ENCODE measurements at regions not wholly inside any gene's neighbourhood (a gene's known extent, or its start where the extent isn't known, plus 50 kb on each side); places are given as distances from the start of the nearest gene placed in this dataset.

- Histone ChIP-seq H3K9me3 (no peaks in the 10 kb centered on the region), H3K4me3 (no peak overlapping the region), H3K36me3 (no peaks in the 10 kb centered on the region), H3K27me3 (no peaks in the 10 kb centered on the region), H3K27ac (no peak overlapping the region), H3K4me1 (no peaks in the 10 kb centered on the region)
- no peak for DNase-seq (ENCODE audit: low spot score in 2 of 2)
- intact Hi-C loops (cut with DNase I), result no loop called here
- no peak for TF ChIP-seq CTCF (IDR thresholded peaks at IDR 0.05)
Measured at GRCh38 chr5:110288766-110289511, 437.5 kb downstream of the TMEM232 start.

- Histone ChIP-seq H3K27me3 (no peaks in the 10 kb centered on the region), H3K36me3 (no peaks in the 10 kb centered on the region), H3K9me3 (no peaks in the 10 kb centered on the region), H3K4me1 (no peaks in the 10 kb centered on the region), H3K4me3 (no peak overlapping the region), H3K27ac (no peak overlapping the region)
- intact Hi-C loops (cut with DNase I), result no loop called here
- no peak for TF ChIP-seq CTCF (IDR thresholded peaks at IDR 0.05)
- no peak for DNase-seq (ENCODE audit: low spot score in 2 of 2)
Measured at GRCh38 chr5:110289512-110289810, 437.0 kb downstream of the TMEM232 start.

- no peak overlapping the region for H3K27ac ChIP-seq
- H3K4me1 ChIP-seq, result no peaks in the 10 kb centered on the region
- intact Hi-C loops (cut with DNase I), result no loop called here
- no peaks in the 10 kb centered on the region for H3K36me3 ChIP-seq
- TF ChIP-seq CTCF (IDR thresholded peaks at IDR 0.05), result no peak
- DNase-seq (ENCODE audit: low spot score in 2 of 2), result no peak
- H3K27me3 ChIP-seq, result no peaks in the 10 kb centered on the region
- no peaks in the 10 kb centered on the region for H3K9me3 ChIP-seq
- H3K4me3 ChIP-seq, result no peak overlapping the region
Measured at GRCh38 chr5:110290542-110290941, 435.9 kb downstream of the TMEM232 start.

- no peak for DNase-seq (ENCODE audit: low spot score in 2 of 2)
- TF ChIP-seq CTCF (IDR thresholded peaks at IDR 0.05), result no peak
- H3K4me1 ChIP-seq, result no peaks in the 10 kb centered on the region
- H3K4me3 ChIP-seq, result no peak overlapping the region
- H3K36me3 ChIP-seq, result no peaks in the 10 kb centered on the region
- no peaks in the 10 kb centered on the region for H3K9me3 ChIP-seq
- H3K27me3 ChIP-seq, result no peaks in the 10 kb centered on the region
- H3K27ac ChIP-seq, result no peak overlapping the region
- intact Hi-C loops (cut with DNase I), result no loop called here
Measured at GRCh38 chr5:110294281-110294680, 432.2 kb downstream of the TMEM232 start.

- intact Hi-C loops (cut with DNase I), result no loop called here
- Histone ChIP-seq H3K36me3 (no peaks in the 10 kb centered on the region), H3K27me3 (no peaks in the 10 kb centered on the region), H3K4me3 (no peak overlapping the region), H3K4me1 (no peaks in the 10 kb centered on the region), H3K27ac (no peak overlapping the region), H3K9me3 (no peaks in the 10 kb centered on the region)
- no peak for DNase-seq (ENCODE audit: low spot score in 2 of 2)
- no peak for TF ChIP-seq CTCF (IDR thresholded peaks at IDR 0.05)
Measured at GRCh38 chr5:110297152-110297670, 429.3 kb downstream of the TMEM232 start.

- no peaks in the 10 kb centered on the region for H3K4me1 ChIP-seq
- H3K27me3 ChIP-seq, result no peaks in the 10 kb centered on the region
- H3K4me3 ChIP-seq, result no peak overlapping the region
- DNase-seq (ENCODE audit: low spot score in 2 of 2), result no peak
- no peaks in the 10 kb centered on the region for H3K36me3 ChIP-seq
- H3K9me3 ChIP-seq, result no peaks in the 10 kb centered on the region
- intact Hi-C loops (cut with DNase I), result no loop called here
- H3K27ac ChIP-seq, result no peak overlapping the region
- no peak for TF ChIP-seq CTCF (IDR thresholded peaks at IDR 0.05)
Measured at GRCh38 chr5:110304176-110304575, 422.3 kb downstream of the TMEM232 start.
